ENCODE measurements at regions not wholly inside any gene's neighbourhood (a gene's known extent, or its start where the extent isn't known, plus 50 kb on each side); places are given as distances from the start of the nearest gene placed in this dataset.

- TF ChIP-seq, protein P1, sequence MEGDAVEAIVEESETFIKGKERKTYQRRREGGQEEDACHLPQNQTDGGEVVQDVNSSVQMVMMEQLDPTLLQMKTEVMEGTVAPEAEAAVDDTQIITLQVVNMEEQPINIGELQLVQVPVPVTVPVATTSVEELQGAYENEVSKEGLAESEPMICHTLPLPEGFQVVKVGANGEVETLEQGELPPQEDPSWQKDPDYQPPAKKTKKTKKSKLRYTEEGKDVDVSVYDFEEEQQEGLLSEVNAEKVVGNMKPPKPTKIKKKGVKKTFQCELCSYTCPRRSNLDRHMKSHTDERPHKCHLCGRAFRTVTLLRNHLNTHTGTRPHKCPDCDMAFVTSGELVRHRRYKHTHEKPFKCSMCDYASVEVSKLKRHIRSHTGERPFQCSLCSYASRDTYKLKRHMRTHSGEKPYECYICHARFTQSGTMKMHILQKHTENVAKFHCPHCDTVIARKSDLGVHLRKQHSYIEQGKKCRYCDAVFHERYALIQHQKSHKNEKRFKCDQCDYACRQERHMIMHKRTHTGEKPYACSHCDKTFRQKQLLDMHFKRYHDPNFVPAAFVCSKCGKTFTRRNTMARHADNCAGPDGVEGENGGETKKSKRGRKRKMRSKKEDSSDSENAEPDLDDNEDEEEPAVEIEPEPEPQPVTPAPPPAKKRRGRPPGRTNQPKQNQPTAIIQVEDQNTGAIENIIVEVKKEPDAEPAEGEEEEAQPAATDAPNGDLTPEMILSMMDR (IDR thresholded peaks at IDR 0.05; ENCODE audit: insufficient read depth, low read depth, low read length, missing control alignments), result no peak
- no peak overlapping the region for H3K4me3 ChIP-seq (ENCODE audit: low read depth, low read length)
- no peak for DNase-seq (ENCODE audit: low read depth)
Observed at GRCh38 chr18:29087616-29088246, 910.8 kb upstream of the CDH2 start.

DNA sequence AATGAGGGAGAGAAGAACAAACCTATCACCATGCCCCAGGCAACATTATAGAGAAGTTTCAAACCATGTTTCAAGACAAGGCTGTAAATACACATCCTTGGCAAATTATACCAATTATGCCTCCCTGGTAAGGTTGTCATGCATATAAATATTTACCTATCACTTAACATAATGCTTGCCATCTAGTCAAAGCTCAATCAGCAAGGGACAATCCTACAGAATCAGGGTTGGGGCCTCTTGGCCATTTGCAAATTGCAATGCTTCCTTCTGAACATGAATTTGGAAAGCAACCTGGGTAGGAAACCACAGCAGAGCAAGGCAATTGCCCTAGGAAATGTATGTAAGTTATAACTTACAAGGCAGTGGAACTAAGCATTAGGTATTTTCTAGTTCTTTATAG is 907.2 kb upstream of the CDH2 start:
- H3K4me3 ChIP-seq (ENCODE audit: low read depth, low read length), result no peak overlapping the region
- TF ChIP-seq, protein P1 (IDR thresholded peaks at IDR 0.05; ENCODE audit: insufficient read depth, low read depth, low read length, missing control alignments), result no peak
- DNase-seq (ENCODE audit: low read depth), result no peak

DNA sequence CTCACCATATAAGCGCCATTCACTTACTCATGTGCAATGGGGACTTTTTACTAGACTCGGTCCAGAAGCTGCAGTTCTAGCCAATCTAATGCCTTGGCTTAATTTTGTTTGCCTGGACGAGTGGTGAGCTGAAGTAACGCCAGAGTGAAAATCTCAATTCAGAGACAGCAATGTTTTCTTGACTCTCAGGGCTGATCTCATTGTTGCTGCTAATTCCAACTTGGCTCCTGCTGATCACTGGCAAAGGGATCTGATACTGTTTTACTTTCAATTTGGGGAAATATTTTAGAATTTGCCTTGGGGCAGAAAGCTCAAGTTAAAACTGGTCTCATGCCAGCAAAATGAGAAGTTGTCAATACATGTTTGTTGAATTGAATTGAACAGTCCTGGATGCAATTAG is 906.6 kb upstream of the CDH2 start:
- no peak for DNase-seq (ENCODE audit: low read depth)
- TF ChIP-seq, protein P1 (IDR thresholded peaks at IDR 0.05; ENCODE audit: insufficient read depth, low read depth, low read length, missing control alignments), result no peak
- no peak overlapping the region for H3K4me3 ChIP-seq (ENCODE audit: low read depth, low read length)

- TF ChIP-seq, protein P1 (IDR thresholded peaks at IDR 0.05; ENCODE audit: insufficient read depth, low read depth, low read length, missing control alignments), result no peak
- no peak for DNase-seq (ENCODE audit: low read depth)
- no peak overlapping the region for H3K4me3 ChIP-seq (ENCODE audit: low read depth, low read length)
Observed at GRCh38 chr18:29080946-29081345, 904.0 kb upstream of the CDH2 start.

- TF ChIP-seq, protein P1 (IDR thresholded peaks at IDR 0.05; ENCODE audit: insufficient read depth, low read depth, low read length, missing control alignments), result no peak
- DNase-seq (ENCODE audit: low read depth), result no peak
- H3K4me3 ChIP-seq (ENCODE audit: low read depth, low read length), result no peak overlapping the region
Observed at GRCh38 chr18:29078273-29078672, 901.3 kb upstream of the CDH2 start.

- H3K4me3 ChIP-seq (ENCODE audit: low read depth, low read length), result no peak overlapping the region
- no peak for DNase-seq (ENCODE audit: low read depth)
- TF ChIP-seq, protein P1 (IDR thresholded peaks at IDR 0.05; ENCODE audit: insufficient read depth, low read depth, low read length, missing control alignments), result no peak
Observed at GRCh38 chr18:29077344-29077743, 900.4 kb upstream of the CDH2 start.

- TF ChIP-seq, protein P1 (IDR thresholded peaks at IDR 0.05; ENCODE audit: insufficient read depth, low read depth, low read length, missing control alignments), result no peak
- no peak overlapping the region for H3K4me3 ChIP-seq (ENCODE audit: low read depth, low read length)
- DNase-seq (ENCODE audit: low read depth), result no peak
Observed at GRCh38 chr18:29076645-29077044, 899.7 kb upstream of the CDH2 start.

All from GM12865 (cell line).